Right lobe of liver (tissue), 4 donors: ENCODE measurements at regions not wholly inside any gene's neighbourhood (a gene's known extent, or its start where the extent isn't known, plus 50 kb on each side); places are given as distances from the start of the nearest gene placed in this dataset.

Experiments used
- POLR2A ChIP-seq: fragments of 450-650 bp; IDR thresholded peaks from one replicate; pipeline ENCODE4 v1.6.1; 2017; ENCODE audit warnings: antibody characterized with exemption, mild to moderate bottlenecking
- TF ChIP-seq, protein P1 (sequence below), 4 donors: fragments of 200-600 bp in 3 of 4; fragments of 450-650 bp in 1 of 4; IDR thresholded peaks; one replicate each; pipeline versions ENCODE4 v1.5.1 to v1.8.0; 2016 to 2022; ENCODE audit warnings: antibody characterized with exemption in 4 of 4, mild to moderate bottlenecking in 2 of 4
- donor health status: DM: no; HTN: no; CAD: no.
- donor health status: DM: no; HTN: no; CAD: no.
- donor health status: DM: no; HTN: yes; CAD: no.

GRCh38 chr13:86653009-86653408 lies 853.8 kb upstream of the SLITRK6 start:
- TF ChIP-seq POLR2A, result no peak
- TF ChIP-seq, protein P1, sequence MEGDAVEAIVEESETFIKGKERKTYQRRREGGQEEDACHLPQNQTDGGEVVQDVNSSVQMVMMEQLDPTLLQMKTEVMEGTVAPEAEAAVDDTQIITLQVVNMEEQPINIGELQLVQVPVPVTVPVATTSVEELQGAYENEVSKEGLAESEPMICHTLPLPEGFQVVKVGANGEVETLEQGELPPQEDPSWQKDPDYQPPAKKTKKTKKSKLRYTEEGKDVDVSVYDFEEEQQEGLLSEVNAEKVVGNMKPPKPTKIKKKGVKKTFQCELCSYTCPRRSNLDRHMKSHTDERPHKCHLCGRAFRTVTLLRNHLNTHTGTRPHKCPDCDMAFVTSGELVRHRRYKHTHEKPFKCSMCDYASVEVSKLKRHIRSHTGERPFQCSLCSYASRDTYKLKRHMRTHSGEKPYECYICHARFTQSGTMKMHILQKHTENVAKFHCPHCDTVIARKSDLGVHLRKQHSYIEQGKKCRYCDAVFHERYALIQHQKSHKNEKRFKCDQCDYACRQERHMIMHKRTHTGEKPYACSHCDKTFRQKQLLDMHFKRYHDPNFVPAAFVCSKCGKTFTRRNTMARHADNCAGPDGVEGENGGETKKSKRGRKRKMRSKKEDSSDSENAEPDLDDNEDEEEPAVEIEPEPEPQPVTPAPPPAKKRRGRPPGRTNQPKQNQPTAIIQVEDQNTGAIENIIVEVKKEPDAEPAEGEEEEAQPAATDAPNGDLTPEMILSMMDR (IDR thresholded peaks at IDR 0.05), result no peak
